K562 (cell line): ENCODE measurements at regions not wholly inside any gene's neighbourhood (a gene's known extent, or its start where the extent isn't known, plus 50 kb on each side); places are given as distances from the start of the nearest gene placed in this dataset.

Experiments used
- ATAC-seq: fragments of 200-7000 bp; cut with Tn5 transposase; 3 replicates; pipeline ENCODE4 v1.9.1; 2020; ENCODE audit warnings: moderate library complexity
- BruUV-seq: library from RNA; stranded (reverse); fragments of 400-500 nt; replicated peaks from 2 replicates; lab custom pipeline; 2021; lab: Mats Ljungman, UMichigan
- CTCF ChIA-PET: fragments of 300-600 bp; formaldehyde crosslinking; extraction: SDS; loops from one replicate; lab custom pipeline; 2021; ENCODE audit warnings: low intra/inter-chr PET ratio; lab: Yijun Ruan, JAX
- POLR2A ChIA-PET: fragments of 300-600, 350-650 bp; sonication (Branson Sonifier 250); formaldehyde crosslinking; extraction: SDS; loops from one replicate; lab custom pipeline; 2021; ENCODE audit warnings: antibody characterized with exemption, inconsistent platforms; lab: Yijun Ruan, JAX
- DNase-seq, 4 experiments: peaks; one replicate each; pipeline versions ENCODE4 v3.0.0 to v3.0.0-alpha.2; 2011 to 2018; ENCODE audit warnings: low spot score in 3 of 4, mixed read lengths in 3 of 4; ENCODE audit errors: extremely low read depth in 1 of 4
- FAIRE-seq: peaks from 2 replicates; lab custom pipeline; 2011; peaks lifted over from hg19 to GRCh38; lab: Jason Lieb, UNC
- H2AFZ ChIP-seq: 2 replicates; pipeline ENCODE4 v1.6.0; 2011; ENCODE audit warnings: low read depth, low read length, control low read depth, inconsistent platforms
- H3K27ac ChIP-seq: fragments of 200-600 bp; 3 replicates; pipeline ENCODE4 v1.8.0; 2011; ENCODE audit warnings: low read depth, mild to moderate bottlenecking, control low read depth, inconsistent platforms, low read length, moderate library complexity, mixed read lengths; ENCODE audit errors: extremely low read depth
- H3K27me3 ChIP-seq, 2 experiments: fragments of 300-600 bp in 1 of 2; 2 replicates in 1 of 2; 3 replicates in 1 of 2; pipeline versions ENCODE4 v1.6.0 to v1.8.0; 2011; ENCODE audit warnings: inconsistent platforms in 2 of 2, low read length in 2 of 2, mild to moderate bottlenecking in 1 of 2, mixed read lengths in 1 of 2, moderate library complexity in 1 of 2; ENCODE audit not compliant: control insufficient read depth in 2 of 2, insufficient read depth in 2 of 2
- H3K36me3 ChIP-seq: fragments of 300-600 bp; 3 replicates; pipeline ENCODE4 v1.8.0; 2011; ENCODE audit warnings: mild to moderate bottlenecking, low read length, inconsistent platforms; ENCODE audit not compliant: control insufficient read depth, insufficient read depth
- H3K4me1 ChIP-seq, 2 experiments: fragments of 200-600 bp in 1 of 2; replicated peaks in 1 of 2; 2 replicates in 1 of 2; 3 replicates in 1 of 2; pipeline versions ENCODE4 v1.5.1 to v1.8.0; 2011; ENCODE audit warnings: inconsistent platforms in 2 of 2, low read length in 2 of 2, mild to moderate bottlenecking in 1 of 2, mixed read lengths in 1 of 2, moderate library complexity in 1 of 2; ENCODE audit not compliant: control insufficient read depth in 2 of 2, insufficient read depth in 2 of 2
- H3K4me2 ChIP-seq: 2 replicates; pipeline ENCODE4 v1.6.1; 2011; ENCODE audit warnings: low read length, control low read depth, inconsistent platforms, mixed read lengths; ENCODE audit not compliant: insufficient read depth
- H3K4me3 ChIP-seq: fragments of 200-600 bp; sonication (generic), shearing (Covaris generic); 2 replicates; pipeline ENCODE4 v1.5.1; 2016; ENCODE audit warnings: control low read depth, inconsistent platforms
- H3K79me2 ChIP-seq: fragments of 200-600 bp; 3 replicates; pipeline ENCODE4 v1.8.0; 2011; ENCODE audit warnings: low read length, inconsistent platforms; ENCODE audit not compliant: control insufficient read depth, insufficient read depth
- H3K9ac ChIP-seq, 2 experiments: 2 replicates each; pipeline versions ENCODE4 v1.6.0 to v1.6.1; 2011; ENCODE audit warnings: low read depth in 2 of 2, low read length in 2 of 2, control low read depth in 1 of 2, inconsistent platforms in 1 of 2, mild to moderate bottlenecking in 1 of 2, mixed read lengths in 1 of 2; ENCODE audit not compliant: insufficient read depth in 1 of 2
- H3K9me1 ChIP-seq: one replicate; pipeline ENCODE4 v1.6.0; 2011; ENCODE audit warnings: inconsistent platforms, mild to moderate bottlenecking, low read length, moderate library complexity; ENCODE audit not compliant: control insufficient read depth, insufficient read depth
- H3K9me3 ChIP-seq: replicated peaks from 2 replicates; pipeline ENCODE4 v1.5.1; 2011; ENCODE audit warnings: low read depth, low read length, inconsistent platforms; ENCODE audit not compliant: control insufficient read depth, insufficient read depth
- H4K20me1 ChIP-seq: replicated peaks from 2 replicates; pipeline ENCODE4 v1.6.1; 2011; ENCODE audit warnings: low read length, inconsistent platforms, mixed read lengths; ENCODE audit not compliant: control insufficient read depth, insufficient read depth
- COPS2 ChIP-seq: fragments of 450-650 bp; conservative IDR thresholded peaks from 2 replicates; pipeline ENCODE4 v1.6.1; 2016; ENCODE audit warnings: mild to moderate bottlenecking, moderate library complexity
- FOXJ3 ChIP-seq: sonication (generic); formaldehyde crosslinking; IDR thresholded peaks from 2 replicates; pipeline ENCODE4 v1.4.0; 2020; ENCODE audit warnings: mild to moderate bottlenecking, missing genetic modification reagents
- GATA2 ChIP-seq: sonication (generic); formaldehyde crosslinking; IDR thresholded peaks from 2 replicates; pipeline ENCODE4 v1.4.0; 2020; ENCODE audit warnings: mild to moderate bottlenecking, missing genetic modification reagents
- POLR2G ChIP-seq: fragments of 200-400 bp; formaldehyde crosslinking; IDR thresholded peaks from 2 replicates; pipeline ENCODE4 v1.6.1; 2017; ENCODE audit warnings: low read depth, mild to moderate bottlenecking, antibody characterized with exemption, low read length, moderate library complexity
- SETDB1 ChIP-seq: IDR thresholded peaks from one replicate; pipeline ENCODE4 v1.6.1; 2012; ENCODE audit warnings: low read length, control low read depth, inconsistent platforms
- SIRT6 ChIP-seq: IDR thresholded peaks from one replicate; pipeline ENCODE4 v1.6.1; 2012; ENCODE audit warnings: low read depth, mild to moderate bottlenecking, control low read depth, inconsistent platforms, low read length, moderate library complexity
- ZNF12 ChIP-seq: sonication (generic); formaldehyde crosslinking; IDR thresholded peaks from 2 replicates; pipeline ENCODE4 v1.4.0; 2020; ENCODE audit warnings: mild to moderate bottlenecking, missing genetic modification reagents
- ZNF408 ChIP-seq: fragments of 250-450 bp; sonication (Bioruptor Pico); IDR thresholded peaks from 2 replicates; pipeline ENCODE4 v1.4.0; 2020; ENCODE audit warnings: low read depth, mild to moderate bottlenecking, moderate library complexity
- WGBS: fragments of 100-300 bp; shearing (Covaris generic); methylation state at CpG from one replicate; pipeline ENCODE4 v1.1.6; 2016; ENCODE audit warnings: low coverage, mixed read lengths; ENCODE audit not compliant: insufficient coverage; ENCODE audit errors: missing lambda C conversion rate; 5-methylcytosine and 5-hydroxymethylcytosine counted together
- in situ Hi-C: fragments of 300-500 bp; cut with MboI; formaldehyde crosslinking; loops from 4 replicates; pipeline ENCODE4 v1.15.0; 2018; ENCODE audit warnings: inconsistent platforms, mixed read lengths
- intact Hi-C: fragments of 100-400 bp; cut with micrococcal nuclease; formaldehyde crosslinking; loops from 2 replicates; pipeline ENCODE4 v1.14.2; 2022
- TF ChIP-seq, protein P1 (sequence below): sonication (generic); formaldehyde crosslinking; IDR thresholded peaks from 2 replicates; pipeline ENCODE4 v1.8.0; 2023; ENCODE audit warnings: mild to moderate bottlenecking, missing genetic modification reagents
- TF ChIP-seq, protein P2 (sequence below), 2 experiments: fragments of 450-650 bp; IDR thresholded peaks; 2 replicates each; pipeline ENCODE4 v1.6.1; 2016

DNA sequence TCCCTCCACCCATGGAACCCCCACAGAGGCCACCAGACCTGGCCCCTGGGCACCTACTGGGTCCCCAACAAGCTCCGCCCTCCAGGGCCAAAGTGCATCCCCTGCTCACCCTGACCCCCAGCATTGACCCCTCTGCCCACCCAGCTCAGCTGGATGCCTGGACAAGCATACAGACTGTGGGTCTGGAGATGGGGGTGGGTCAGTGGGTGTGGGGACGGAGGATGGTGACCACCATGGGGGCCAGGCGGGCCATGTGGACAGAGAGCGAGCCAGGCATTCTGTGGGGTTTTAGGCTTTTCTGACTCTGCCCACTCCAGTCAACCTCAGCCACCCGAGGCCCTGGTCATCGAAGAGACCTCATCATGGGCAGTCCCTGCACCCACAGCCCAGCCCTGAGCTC is 183.7 kb downstream of the BRD1 start:
- Histone ChIP-seq H3K36me3 (peaks cover 20% of the 10 kb centered on the region; the same call in 1 of the 3 replicates), H3K27me3 (no peaks in the 10 kb centered on the region), H3K9ac (no peak overlapping the region), H2AFZ (no peak overlapping the region), H3K27ac (no peak overlapping the region), H3K79me2 (peaks cover 88% of the 10 kb centered on the region), H3K9me1 (peaks cover 3% of the 10 kb centered on the region), H4K20me1 (peaks cover 59% of the 10 kb centered on the region), H3K4me1 (peaks cover 0 to 36% of the 10 kb centered on the region in 2 experiments; a peak in 2 of 5 replicates), H3K9me3 (no peaks in the 10 kb centered on the region), H3K4me3 (no peak overlapping the region), H3K4me2 (no peak overlapping the region)
- DNase-seq (no peak), FAIRE-seq (no peak), ATAC-seq (no peak)
- intact Hi-C loops = no loop called here
- 50% methylated on average over 2 of the region's 6 CpGs for WGBS
- TF ChIP-seq POLR2G (0 out of 2 replicates have a peak, but pooled peaks have one; percentile 24), ZNF12 (no peak), SIRT6 (no peak), GATA2 (CRISPR knock-in tag) (no peak)
- CTCF ChIA-PET = no interaction called here
- in situ Hi-C loops = no loop called here
- BruUV-seq = no TSS peak
- POLR2A ChIA-PET = no interaction called here

DNA sequence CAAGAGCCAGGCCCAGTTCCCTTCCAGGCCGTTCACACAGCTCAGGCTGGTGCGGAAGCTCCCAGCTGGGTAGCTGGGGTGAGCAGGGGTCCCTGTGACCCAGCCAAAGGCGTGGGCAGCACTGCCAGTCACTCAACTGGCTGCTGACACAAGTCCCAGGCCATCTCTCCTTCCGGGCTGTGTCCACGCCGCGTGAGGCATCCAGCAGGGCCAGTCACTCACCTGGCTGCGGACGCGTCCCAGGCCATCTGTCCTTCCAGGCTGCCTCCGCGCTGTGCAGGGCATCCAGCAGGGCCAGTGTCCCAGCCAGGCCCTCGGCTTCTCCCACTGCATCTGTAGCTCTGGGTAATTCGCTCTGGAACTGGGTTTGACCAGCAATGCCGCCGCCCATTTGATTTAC is 184.2 kb downstream of the BRD1 start:
- no peak overlapping the region for H3K27ac ChIP-seq
- H4K20me1 ChIP-seq = peaks cover 58% of the 10 kb centered on the region
- ChIA-PET CTCF (no interaction called here), POLR2A (no interaction called here)
- peaks cover 24% of the 10 kb centered on the region; the same call in 1 of the 3 replicates for H3K36me3 ChIP-seq
- H3K9me1 ChIP-seq = peaks cover 3% of the 10 kb centered on the region
- FAIRE-seq (no peak), ATAC-seq (no peak), DNase-seq (no peak)
- WGBS = 97% methylated on average over 10 of the region's 16 CpGs
- peak overlapping the region in 1 of 2 experiments; percentile 35; a peak in 1 of 4 replicates for H3K9ac ChIP-seq
- no peak overlapping the region for H3K4me2 ChIP-seq
- H3K9me3 ChIP-seq = no peaks in the 10 kb centered on the region
- no peak overlapping the region for H3K4me3 ChIP-seq
- peaks cover 0 to 36% of the 10 kb centered on the region in 2 experiments; a peak in 2 of 5 replicates for H3K4me1 ChIP-seq
- intact Hi-C loops (no loop called here), in situ Hi-C loops (no loop called here)
- H3K27me3 ChIP-seq = no peaks in the 10 kb centered on the region
- peaks cover 91% of the 10 kb centered on the region for H3K79me2 ChIP-seq
- no peak overlapping the region for H2AFZ ChIP-seq
- BruUV-seq = no TSS peak
- TF ChIP-seq FOXJ3 (no peak), COPS2 (no peak), SETDB1 (no peak), ZNF408 (CRISPR knock-in tag) (no peak)
- TF ChIP-seq, protein P1, sequence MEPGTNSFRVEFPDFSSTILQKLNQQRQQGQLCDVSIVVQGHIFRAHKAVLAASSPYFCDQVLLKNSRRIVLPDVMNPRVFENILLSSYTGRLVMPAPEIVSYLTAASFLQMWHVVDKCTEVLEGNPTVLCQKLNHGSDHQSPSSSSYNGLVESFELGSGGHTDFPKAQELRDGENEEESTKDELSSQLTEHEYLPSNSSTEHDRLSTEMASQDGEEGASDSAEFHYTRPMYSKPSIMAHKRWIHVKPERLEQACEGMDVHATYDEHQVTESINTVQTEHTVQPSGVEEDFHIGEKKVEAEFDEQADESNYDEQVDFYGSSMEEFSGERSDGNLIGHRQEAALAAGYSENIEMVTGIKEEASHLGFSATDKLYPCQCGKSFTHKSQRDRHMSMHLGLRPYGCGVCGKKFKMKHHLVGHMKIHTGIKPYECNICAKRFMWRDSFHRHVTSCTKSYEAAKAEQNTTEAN = no peak
- TF ChIP-seq, protein P2, sequence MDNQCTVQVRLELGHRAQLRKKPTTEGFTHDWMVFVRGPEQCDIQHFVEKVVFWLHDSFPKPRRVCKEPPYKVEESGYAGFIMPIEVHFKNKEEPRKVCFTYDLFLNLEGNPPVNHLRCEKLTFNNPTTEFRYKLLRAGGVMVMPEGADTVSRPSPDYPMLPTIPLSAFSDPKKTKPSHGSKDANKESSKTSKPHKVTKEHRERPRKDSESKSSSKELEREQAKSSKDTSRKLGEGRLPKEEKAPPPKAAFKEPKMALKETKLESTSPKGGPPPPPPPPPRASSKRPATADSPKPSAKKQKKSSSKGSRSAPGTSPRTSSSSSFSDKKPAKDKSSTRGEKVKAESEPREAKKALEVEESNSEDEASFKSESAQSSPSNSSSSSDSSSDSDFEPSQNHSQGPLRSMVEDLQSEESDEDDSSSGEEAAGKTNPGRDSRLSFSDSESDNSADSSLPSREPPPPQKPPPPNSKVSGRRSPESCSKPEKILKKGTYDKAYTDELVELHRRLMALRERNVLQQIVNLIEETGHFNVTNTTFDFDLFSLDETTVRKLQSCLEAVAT (IDR thresholded peaks at IDR 0.05) = no peak
